Transverse colon (tissue), 4 donors: ENCODE measurements at regions not wholly inside any gene's neighbourhood (a gene's known extent, or its start where the extent isn't known, plus 50 kb on each side); places are given as distances from the start of the nearest gene placed in this dataset.
A peak's percentile ranks its signal among the peaks of the same experiment; 100 is the strongest.
"Not testable (repeated sequence)": the region's sequence is repeated elsewhere in the genome, so short reads cannot be mapped to it uniquely, and the experiment has no call there.

Source experiments
- DNase-seq: peaks from one replicate; pipeline ENCODE4 v3.0.0-alpha.2; 2019
- H3K27ac ChIP-seq, 4 donors: fragments of 200-600 bp; sonication (generic); 2 replicates each; pipeline ENCODE4 v1.5.1; 2016 to 2018; ENCODE audit warnings: inconsistent platforms in 4 of 4
- H3K27me3 ChIP-seq: fragments of 200-600 bp; sonication (generic); 2 replicates; pipeline ENCODE4 v1.5.1; 2017; ENCODE audit warnings: inconsistent platforms
- H3K36me3 ChIP-seq, 4 donors: fragments of 200-600 bp; sonication (generic); 2 replicates each; pipeline ENCODE4 v1.5.1; 2017 to 2019; ENCODE audit warnings: inconsistent platforms in 4 of 4
- H3K4me1 ChIP-seq, 4 donors: fragments of 200-600 bp; sonication (generic); 2 replicates each; pipeline ENCODE4 v1.5.1; 2017 to 2020; ENCODE audit warnings: inconsistent platforms in 4 of 4
- H3K4me3 ChIP-seq, 4 donors: fragments of 200-600 bp; sonication (generic); 1 replicate in 1 of 4; 2 replicates in 3 of 4; pipeline versions ENCODE4 v1.5.1 to v1.6.1; 2017 to 2019; ENCODE audit warnings: inconsistent platforms in 4 of 4
- H3K9me3 ChIP-seq, 2 donors: fragments of 200-600 bp; sonication (generic); 2 replicates each; pipeline ENCODE4 v1.5.1; 2017 to 2019; ENCODE audit warnings: inconsistent platforms in 2 of 2
- CTCF ChIP-seq, 5 experiments: fragments of 200-600 bp in 3 of 5; fragments of 450-650 bp in 2 of 5; sonication (generic) in 3 of 5; IDR thresholded peaks; 1 replicate in 2 of 5; 2 replicates in 3 of 5; pipeline ENCODE4 v1.5.1; 2016 to 2017; ENCODE audit warnings: antibody characterized with exemption in 5 of 5, inconsistent platforms in 3 of 5, mild to moderate bottlenecking in 2 of 5, moderate library complexity in 1 of 5
- EP300 ChIP-seq: sonication (generic); formaldehyde crosslinking; IDR thresholded peaks from one replicate; pipeline ENCODE4 v1.6.1; 2017; ENCODE audit warnings: antibody characterized with exemption, low read depth
- POLR2A ChIP-seq: fragments of 450-650 bp; IDR thresholded peaks from one replicate; pipeline ENCODE4 v1.6.1; 2016; ENCODE audit warnings: antibody characterized with exemption, mild to moderate bottlenecking, moderate library complexity
- POLR2AphosphoS5 ChIP-seq, 3 donors: sonication (generic); formaldehyde crosslinking; IDR thresholded peaks; one replicate each; pipeline ENCODE4 v1.6.1; 2016; ENCODE audit warnings: antibody characterized with exemption in 3 of 3
- WGBS, 2 donors: methylation state at CpG; one replicate each; pipeline ENCODE4 v1.1.5; 2018; ENCODE audit warnings: low coverage in 1 of 2; 5-methylcytosine and 5-hydroxymethylcytosine counted together
- in situ Hi-C, 4 donors: fragments of 200-750 bp; cut with MboI; loops; one replicate each; pipeline versions ENCODE4 v1.15.0 to v1.15.1; 2017; ENCODE audit warnings: low sequenced_read_pairs in 3 of 4, low pct_ligation_motif_present in 1 of 4, low pct_unique_long_range_greater_than_20kb in 1 of 4
- intact Hi-C: fragments of 100-400 bp; cut with DNase I; formaldehyde crosslinking; loops from one replicate; pipeline ENCODE4 v1.15.1; 2023; ENCODE audit warnings: low total_unique reads

GRCh38 chr4:69344786-69345185 is 64.5 kb downstream of the UGT2B28 start:
- 79 to 91% methylated on average over 3 of the region's 3 CpGs for WGBS, 2 donors
- in situ Hi-C loops, H3K36me3 ChIP-seq, intact Hi-C loops, H3K4me1 ChIP-seq, H3K9me3 ChIP-seq, DNase-seq, H3K27me3 ChIP-seq, H3K27ac ChIP-seq, H3K4me3 ChIP-seq: not testable (repeated sequence)

GRCh38 chr4:69348746-69349145 is 68.5 kb downstream of the UGT2B28 start:
- H3K27me3 ChIP-seq, H3K9me3 ChIP-seq, H3K36me3 ChIP-seq, H3K4me1 ChIP-seq, DNase-seq, in situ Hi-C loops, intact Hi-C loops, H3K4me3 ChIP-seq, H3K27ac ChIP-seq: not testable (repeated sequence)
- 92% methylated on average over 7 of the region's 10 CpGs; no CpG with 5 or more reads in 1 of the 2 donors for WGBS, 2 donors

- 40 to 55% methylated on average over 1 of the region's 1 CpG for WGBS, 2 donors
- Histone ChIP-seq H3K36me3 (no peaks in the 10 kb centered on the region), H3K9me3 (no peaks in the 10 kb centered on the region), H3K27me3 (no peaks in the 10 kb centered on the region), H3K4me1 (peaks cover 0 to 9% (median 0%) of the 10 kb centered on the region in 4 donors), H3K27ac (peak overlapping the region; percentile 18 to 72 (median 52)), H3K4me3 (peak overlapping the region in 1 of 4 donors; percentile 14)
- intact Hi-C loops (loop anchor here (1.0 kb wide), 1 partner anchor 20 kb away; no protein-coding TSS in a partner anchor), in situ Hi-C loops (no loop called here)
- peak; percentile 18 for DNase-seq
- TF ChIP-seq EP300: no peak
- TF ChIP-seq POLR2AphosphoS5 (IDR thresholded peaks at IDR 0.05): no peak
- no peak for TF ChIP-seq CTCF (IDR thresholded peaks at IDR 0.05)
- no peak for TF ChIP-seq POLR2A
These were observed 80.0 kb downstream of the UGT2B28 start for GRCh38 chr4:69360271-69360670.

- H3K9me3 ChIP-seq, H3K27me3 ChIP-seq, in situ Hi-C loops, H3K36me3 ChIP-seq, H3K4me1 ChIP-seq, DNase-seq: not testable (repeated sequence)
- peak overlapping the region in 1 of 4 donors; percentile 14 for H3K4me3 ChIP-seq
- intact Hi-C loops: loop anchor here (1.0 kb wide), 1 partner anchor 20 kb away; no protein-coding TSS in a partner anchor
- peak overlapping the region; percentile 18 to 72 (median 52) for H3K27ac ChIP-seq
These were observed 80.5 kb downstream of the UGT2B28 start for GRCh38 chr4:69360768-69361167.

- 66 to 84% methylated on average over 3 of the region's 3 CpGs for WGBS, 2 donors
These were observed 82.1 kb downstream of the UGT2B28 start for GRCh38 chr4:69362351-69362750.

GRCh38 chr4:69367664-69368063 is 87.4 kb downstream of the UGT2B28 start:
- H3K27ac ChIP-seq, H3K9me3 ChIP-seq, in situ Hi-C loops, intact Hi-C loops, H3K4me1 ChIP-seq, H3K36me3 ChIP-seq, DNase-seq, H3K27me3 ChIP-seq, H3K4me3 ChIP-seq: not testable (repeated sequence)
- 72 to 78% methylated on average over 2 of the region's 2 CpGs for WGBS, 2 donors

More at GRCh38 chr4:69362351-69362750, 82.1 kb downstream of the UGT2B28 start:
- no peaks in the 10 kb centered on the region for H3K9me3 ChIP-seq
- intact Hi-C loops (no loop called here), in situ Hi-C loops (no loop called here)
- no peak overlapping the region for H3K27ac ChIP-seq
- H3K36me3 ChIP-seq: no peaks in the 10 kb centered on the region
- DNase-seq: no peak
- H3K4me1 ChIP-seq: peaks cover 0 to 13% (median 0%) of the 10 kb centered on the region in 4 donors
- no peaks in the 10 kb centered on the region for H3K27me3 ChIP-seq
- no peak overlapping the region for H3K4me3 ChIP-seq
- no peak for TF ChIP-seq POLR2AphosphoS5 (IDR thresholded peaks at IDR 0.05)
- no peak for TF ChIP-seq CTCF (IDR thresholded peaks at IDR 0.05)
- no peak for TF ChIP-seq POLR2A
- no peak for TF ChIP-seq EP300
